MCF 10A (cell line): ENCODE measurements at regions not wholly inside any gene's neighbourhood (a gene's known extent, or its start where the extent isn't known, plus 50 kb on each side); places are given as distances from the start of the nearest gene placed in this dataset.

Experiments
- BruUV-seq: library from RNA; stranded (reverse); fragments of 400-500 nt; replicated peaks from 2 replicates; lab custom pipeline; 2021; lab: Mats Ljungman, UMichigan
- CTCF ChIA-PET: fragments of 300-600 bp; sonication (Branson Sonifier 250); formaldehyde crosslinking; extraction: SDS; loops from one replicate; lab custom pipeline; 2021; ENCODE audit warnings: antibody characterized with exemption, inconsistent platforms; lab: Yijun Ruan, JAX
- POLR2A ChIA-PET: fragments of 300-600, 350-650 bp; sonication (Branson Sonifier 250); formaldehyde crosslinking; extraction: SDS; loops from one replicate; lab custom pipeline; 2020; ENCODE audit warnings: antibody characterized with exemption, inconsistent platforms; lab: Yijun Ruan, JAX
- DNase-seq: peaks from one replicate; pipeline ENCODE4 v3.0.0-alpha.2; 2018; ENCODE audit not compliant: unreplicated experiment
- H3K27ac Mint-ChIP-seq: one replicate; pipeline ENCODE4 v1.8.0; 2022; ENCODE audit warnings: mild to moderate bottlenecking, low read depth, mixed read lengths; ENCODE audit not compliant: unreplicated experiment
- H3K27me3 Mint-ChIP-seq: one replicate; pipeline ENCODE4 v1.8.0; 2022; ENCODE audit warnings: mixed read lengths; ENCODE audit not compliant: insufficient read depth, unreplicated experiment
- H3K36me3 Mint-ChIP-seq: one replicate; pipeline ENCODE4 v1.8.0; 2022; ENCODE audit warnings: mild to moderate bottlenecking, moderate library complexity, mixed read lengths; ENCODE audit not compliant: insufficient read depth, unreplicated experiment
- H3K4me1 Mint-ChIP-seq: one replicate; pipeline ENCODE4 v1.8.0; 2022; ENCODE audit warnings: mixed read lengths; ENCODE audit not compliant: insufficient read depth, unreplicated experiment
- H3K4me3 Mint-ChIP-seq: one replicate; pipeline ENCODE4 v1.8.0; 2022; ENCODE audit warnings: mild to moderate bottlenecking, moderate library complexity, mixed read lengths; ENCODE audit not compliant: unreplicated experiment
- H3K9me3 Mint-ChIP-seq: one replicate; pipeline ENCODE4 v1.8.0; 2022; ENCODE audit warnings: mixed read lengths; ENCODE audit not compliant: unreplicated experiment
- intact Hi-C: fragments of 100-400 bp; cut with micrococcal nuclease; formaldehyde crosslinking; loops from 2 replicates; pipeline ENCODE4 v1.14.1; 2022
- TF ChIP-seq, protein P1 (sequence below): fragments of 200-600 bp; IDR thresholded peaks from one replicate; pipeline ENCODE4 v1.8.0; 2022; ENCODE audit warnings: antibody characterized with exemption, mild to moderate bottlenecking; ENCODE audit not compliant: unreplicated experiment

DNA sequence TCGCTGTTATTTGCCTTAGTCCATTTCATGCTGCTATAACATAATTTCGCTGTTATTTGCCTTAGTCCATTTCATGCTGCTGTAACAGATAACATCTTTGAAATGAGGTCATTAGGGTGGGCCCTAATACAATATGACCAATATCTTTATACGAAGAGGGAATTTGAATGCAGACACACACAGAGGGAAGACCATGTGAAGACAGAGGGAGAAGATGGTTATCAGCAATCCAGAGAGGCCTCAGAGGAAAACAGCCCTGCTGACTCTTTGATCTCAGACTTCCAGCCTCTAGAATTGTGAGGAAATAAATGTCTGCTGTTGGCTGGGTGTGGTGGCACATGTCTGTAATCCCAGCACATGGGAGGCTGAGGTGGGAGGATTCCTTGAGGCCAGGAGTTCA, 404.9 kb downstream of the TYW1 start:
- Mint-ChIP-seq H3K4me3 (no peak overlapping the region), H3K4me1 (no peaks in the 10 kb centered on the region), H3K27me3 (no peaks in the 10 kb centered on the region), H3K9me3 (no peaks in the 10 kb centered on the region), H3K27ac (no peak overlapping the region), H3K36me3 (no peaks in the 10 kb centered on the region)
- ChIA-PET CTCF (interaction anchor here (0.6 kb wide), 1 partner anchor 285 kb away, joined by 3 read pairs; no protein-coding TSS in a partner anchor), POLR2A (no interaction called here)
- intact Hi-C loops, result no loop called here
- TF ChIP-seq, protein P1, sequence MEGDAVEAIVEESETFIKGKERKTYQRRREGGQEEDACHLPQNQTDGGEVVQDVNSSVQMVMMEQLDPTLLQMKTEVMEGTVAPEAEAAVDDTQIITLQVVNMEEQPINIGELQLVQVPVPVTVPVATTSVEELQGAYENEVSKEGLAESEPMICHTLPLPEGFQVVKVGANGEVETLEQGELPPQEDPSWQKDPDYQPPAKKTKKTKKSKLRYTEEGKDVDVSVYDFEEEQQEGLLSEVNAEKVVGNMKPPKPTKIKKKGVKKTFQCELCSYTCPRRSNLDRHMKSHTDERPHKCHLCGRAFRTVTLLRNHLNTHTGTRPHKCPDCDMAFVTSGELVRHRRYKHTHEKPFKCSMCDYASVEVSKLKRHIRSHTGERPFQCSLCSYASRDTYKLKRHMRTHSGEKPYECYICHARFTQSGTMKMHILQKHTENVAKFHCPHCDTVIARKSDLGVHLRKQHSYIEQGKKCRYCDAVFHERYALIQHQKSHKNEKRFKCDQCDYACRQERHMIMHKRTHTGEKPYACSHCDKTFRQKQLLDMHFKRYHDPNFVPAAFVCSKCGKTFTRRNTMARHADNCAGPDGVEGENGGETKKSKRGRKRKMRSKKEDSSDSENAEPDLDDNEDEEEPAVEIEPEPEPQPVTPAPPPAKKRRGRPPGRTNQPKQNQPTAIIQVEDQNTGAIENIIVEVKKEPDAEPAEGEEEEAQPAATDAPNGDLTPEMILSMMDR, result no peak
- DNase-seq, result no peak
- no TSS peak for BruUV-seq

DNA sequence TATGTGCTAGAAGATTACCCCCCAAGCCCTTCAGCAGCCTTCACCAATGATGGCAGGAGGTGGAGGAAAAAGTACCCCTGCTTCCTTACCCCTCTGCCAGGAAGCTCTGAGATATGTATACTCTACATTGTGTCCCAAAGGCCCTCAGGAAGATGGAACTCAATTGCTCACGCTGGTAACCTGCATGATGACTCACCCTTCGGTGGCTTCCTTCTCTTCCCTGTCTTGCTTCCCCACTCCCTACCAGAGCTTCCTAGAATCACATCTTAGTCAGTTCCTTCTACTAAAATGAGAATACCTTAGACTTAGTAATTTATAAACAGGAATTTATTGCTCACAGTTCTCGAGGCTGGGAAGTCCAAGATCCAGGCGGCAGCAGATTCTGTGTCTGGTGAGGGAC, 405.6 kb downstream of the TYW1 start:
- POLR2A ChIA-PET, result no interaction called here
- no peak for DNase-seq
- no peaks in the 10 kb centered on the region for H3K9me3 Mint-ChIP-seq
- no peaks in the 10 kb centered on the region for H3K36me3 Mint-ChIP-seq
- no peaks in the 10 kb centered on the region for H3K4me1 Mint-ChIP-seq
- no peak overlapping the region for H3K4me3 Mint-ChIP-seq
- no TSS peak for BruUV-seq
- intact Hi-C loops, result no loop called here
- TF ChIP-seq, protein P1, result no peak
- H3K27ac Mint-ChIP-seq, result no peak overlapping the region
- CTCF ChIA-PET, result interaction anchor here (0.7 to 1.1 kb wide), 2 partner anchors 31 to 414 kb away, joined by 3 to 4 read pairs; no protein-coding TSS in a partner anchor
- no peaks in the 10 kb centered on the region for H3K27me3 Mint-ChIP-seq

DNA sequence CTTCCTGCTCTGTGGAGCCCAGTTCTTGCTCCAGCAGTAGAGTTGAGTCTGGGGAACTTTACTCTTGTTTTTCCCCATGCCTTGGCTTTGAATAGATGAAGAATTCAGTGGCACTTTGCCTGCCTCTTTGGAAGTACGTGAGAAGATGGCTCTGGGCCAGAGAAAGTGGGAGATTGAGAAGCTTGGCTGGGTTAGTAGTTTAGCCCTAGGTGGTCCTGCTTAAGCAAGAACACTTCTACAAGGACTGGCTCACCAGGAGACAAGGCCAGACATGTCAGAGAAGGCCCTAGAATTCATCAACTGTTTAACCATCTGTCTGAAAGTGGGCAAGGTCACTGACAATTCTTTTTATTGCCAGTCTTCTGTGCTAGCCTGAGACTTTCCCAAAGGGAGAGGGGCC, 410.3 kb downstream of the TYW1 start:
- H3K4me3 Mint-ChIP-seq, result no peak overlapping the region
- intact Hi-C loops, result no loop called here
- DNase-seq, result no peak
- CTCF ChIA-PET, result no interaction called here
- no peaks in the 10 kb centered on the region for H3K36me3 Mint-ChIP-seq
- no TSS peak for BruUV-seq
- H3K9me3 Mint-ChIP-seq, result peaks cover 17% of the 10 kb centered on the region
- no peaks in the 10 kb centered on the region for H3K4me1 Mint-ChIP-seq
- TF ChIP-seq, protein P1, result no peak
- no peak overlapping the region for H3K27ac Mint-ChIP-seq
- POLR2A ChIA-PET, result no interaction called here
- no peaks in the 10 kb centered on the region for H3K27me3 Mint-ChIP-seq

DNA sequence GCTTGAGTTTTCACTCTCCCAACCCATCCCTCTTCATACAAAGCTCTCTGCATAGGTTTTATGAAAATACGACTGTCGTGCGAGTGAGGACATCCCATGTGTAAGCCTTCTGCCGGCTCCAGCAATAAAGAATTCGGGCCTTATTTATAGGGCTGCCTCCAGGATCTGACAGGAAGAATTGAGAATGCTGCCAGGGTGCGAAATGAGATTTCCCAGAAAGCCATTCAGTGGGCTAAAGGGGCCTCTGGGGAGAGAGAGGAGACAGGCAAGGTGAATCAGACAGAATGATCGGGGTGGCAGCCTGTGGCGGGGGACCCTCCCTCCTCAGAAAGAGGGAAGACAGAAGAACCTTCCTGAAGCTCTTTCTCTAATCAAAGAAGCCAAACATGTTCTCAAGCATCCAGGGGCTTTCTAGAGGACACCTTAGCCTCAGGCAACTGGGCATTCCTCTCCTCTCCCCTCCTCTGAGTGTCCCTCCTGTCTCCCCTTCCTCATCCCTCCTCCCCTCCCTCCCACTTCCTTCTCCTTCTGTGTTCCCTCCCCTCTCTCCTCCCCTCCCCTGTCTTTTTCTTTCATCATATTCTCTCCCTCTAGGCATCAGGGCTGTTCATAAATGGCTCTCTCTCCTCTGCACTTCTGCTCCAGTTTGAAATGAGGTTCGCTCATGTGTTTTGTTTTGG, 410.9 kb downstream of the TYW1 start:
- ChIA-PET CTCF (no interaction called here), POLR2A (no interaction called here)
- Mint-ChIP-seq H3K4me3 (no peak overlapping the region), H3K36me3 (no peaks in the 10 kb centered on the region), H3K4me1 (no peaks in the 10 kb centered on the region), H3K27ac (no peak overlapping the region), H3K27me3 (no peaks in the 10 kb centered on the region), H3K9me3 (peaks cover 17% of the 10 kb centered on the region)
- intact Hi-C loops, result no loop called here
- no TSS peak for BruUV-seq
- TF ChIP-seq, protein P1, result no peak
- DNase-seq, result no peak
